Fibroblast of mammary gland (primary cell): ENCODE measurements at regions not wholly inside any gene's neighbourhood (a gene's known extent, or its start where the extent isn't known, plus 50 kb on each side); places are given as distances from the start of the nearest gene placed in this dataset.

ENCODE experiments used
- DNase-seq: peaks from one replicate; pipeline ENCODE4 v3.0.0-alpha.2; 2010; ENCODE audit warnings: low read depth
- H3K4me3 ChIP-seq: 2 replicates; pipeline ENCODE4 v1.5.1; 2011; ENCODE audit warnings: low read depth, mild to moderate bottlenecking, low read length, moderate library complexity; ENCODE audit not compliant: control insufficient read depth
- TF ChIP-seq, protein P1 (sequence below): conservative IDR thresholded peaks from 2 replicates; pipeline ENCODE4 v1.5.1; 2011; ENCODE audit warnings: low read depth, low read length, inconsistent platforms; ENCODE audit not compliant: control insufficient read depth, insufficient read depth

DNA sequence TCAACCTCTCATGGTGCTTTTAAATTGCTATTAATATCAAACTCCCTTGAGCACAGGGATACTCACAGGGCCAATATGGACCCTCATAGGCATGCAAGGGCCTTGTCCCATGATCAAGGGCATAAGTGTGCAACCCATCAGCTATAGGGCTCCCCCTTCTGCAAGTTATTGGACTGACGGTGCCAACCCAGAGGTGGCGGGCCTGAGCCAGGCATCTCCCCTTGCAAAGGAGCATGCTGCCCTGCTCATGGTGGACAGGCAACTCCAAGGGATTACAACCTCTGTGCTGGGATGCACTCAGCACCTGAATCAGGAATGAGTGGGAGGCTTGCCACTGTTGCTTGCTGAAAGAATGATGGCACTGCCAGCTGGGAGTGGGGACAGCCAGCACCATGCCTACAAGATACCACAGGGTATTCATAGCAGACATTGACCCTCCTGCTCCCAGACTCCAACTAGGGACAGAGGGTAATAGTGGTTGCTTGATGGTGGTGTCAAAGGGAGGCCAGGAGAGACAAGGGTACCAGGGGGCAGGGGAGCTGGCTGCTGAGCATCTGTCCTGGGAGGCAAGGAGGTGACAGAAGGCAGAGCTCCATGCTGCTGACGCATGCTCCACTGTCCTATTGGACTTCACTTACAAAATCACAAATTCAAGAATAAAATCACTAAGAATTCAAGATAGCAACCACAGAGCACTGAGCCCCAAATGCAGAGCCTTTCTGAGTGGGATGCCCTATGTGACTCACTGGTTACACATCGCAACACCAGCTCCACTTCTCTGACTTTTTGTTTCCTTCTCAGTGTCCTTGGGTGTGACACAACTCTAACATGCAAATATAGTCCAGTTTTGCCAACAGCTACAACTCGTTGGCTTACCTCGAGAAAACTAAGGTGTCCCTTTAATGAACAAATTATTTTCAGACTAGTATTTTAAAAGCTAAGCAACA lies 157.1 kb upstream of the CCDC150 start:
- TF ChIP-seq, protein P1, sequence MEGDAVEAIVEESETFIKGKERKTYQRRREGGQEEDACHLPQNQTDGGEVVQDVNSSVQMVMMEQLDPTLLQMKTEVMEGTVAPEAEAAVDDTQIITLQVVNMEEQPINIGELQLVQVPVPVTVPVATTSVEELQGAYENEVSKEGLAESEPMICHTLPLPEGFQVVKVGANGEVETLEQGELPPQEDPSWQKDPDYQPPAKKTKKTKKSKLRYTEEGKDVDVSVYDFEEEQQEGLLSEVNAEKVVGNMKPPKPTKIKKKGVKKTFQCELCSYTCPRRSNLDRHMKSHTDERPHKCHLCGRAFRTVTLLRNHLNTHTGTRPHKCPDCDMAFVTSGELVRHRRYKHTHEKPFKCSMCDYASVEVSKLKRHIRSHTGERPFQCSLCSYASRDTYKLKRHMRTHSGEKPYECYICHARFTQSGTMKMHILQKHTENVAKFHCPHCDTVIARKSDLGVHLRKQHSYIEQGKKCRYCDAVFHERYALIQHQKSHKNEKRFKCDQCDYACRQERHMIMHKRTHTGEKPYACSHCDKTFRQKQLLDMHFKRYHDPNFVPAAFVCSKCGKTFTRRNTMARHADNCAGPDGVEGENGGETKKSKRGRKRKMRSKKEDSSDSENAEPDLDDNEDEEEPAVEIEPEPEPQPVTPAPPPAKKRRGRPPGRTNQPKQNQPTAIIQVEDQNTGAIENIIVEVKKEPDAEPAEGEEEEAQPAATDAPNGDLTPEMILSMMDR: no peak
- DNase-seq: peak; percentile 84
- no peak overlapping the region for H3K4me3 ChIP-seq

DNA sequence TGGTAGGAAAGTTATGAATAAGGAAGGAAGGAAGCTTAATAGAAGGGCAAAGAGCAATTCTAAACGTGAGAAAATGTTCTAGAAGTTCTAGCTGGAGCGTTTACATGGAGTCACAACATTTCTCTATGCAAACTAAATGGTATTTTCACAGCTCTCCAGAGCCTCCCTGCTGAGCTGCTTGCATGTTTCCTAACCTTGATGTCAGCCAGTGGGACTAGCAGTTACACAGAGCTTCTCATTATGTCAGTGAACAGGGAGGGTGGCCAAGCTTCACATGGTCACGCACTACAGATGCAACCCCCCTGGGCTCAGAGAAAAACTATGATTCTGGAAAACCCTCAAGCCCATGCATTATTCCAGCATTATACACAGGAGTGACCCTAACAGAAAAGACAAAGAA lies 153.4 kb upstream of the CCDC150 start:
- DNase-seq: peak; percentile 31
- TF ChIP-seq, protein P1: no peak

DNA sequence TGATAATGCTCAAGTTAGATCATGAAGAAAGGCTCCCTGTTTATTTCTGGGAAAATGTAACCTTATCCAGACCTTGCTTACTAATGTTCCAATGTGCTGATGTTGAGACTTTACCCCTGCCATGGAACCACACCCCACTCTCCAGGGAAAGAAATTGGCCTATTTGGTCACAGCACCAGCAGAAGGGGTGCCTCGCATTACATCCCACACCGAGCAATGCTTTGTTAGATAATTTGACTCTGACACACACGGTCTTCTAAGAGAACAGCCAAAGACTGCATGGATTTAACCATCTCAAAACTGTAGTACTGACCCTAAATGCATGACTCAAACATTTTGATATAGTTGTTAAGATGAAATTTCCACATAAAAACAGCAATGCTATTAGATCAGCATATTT lies 152.1 kb upstream of the CCDC150 start:
- TF ChIP-seq, protein P1: no peak
- peak; percentile 43 for DNase-seq
- H3K4me3 ChIP-seq: no peak overlapping the region

More for the DNA sequence above, 153.4 kb upstream of the CCDC150 start:
- no peak overlapping the region for H3K4me3 ChIP-seq

DNA sequence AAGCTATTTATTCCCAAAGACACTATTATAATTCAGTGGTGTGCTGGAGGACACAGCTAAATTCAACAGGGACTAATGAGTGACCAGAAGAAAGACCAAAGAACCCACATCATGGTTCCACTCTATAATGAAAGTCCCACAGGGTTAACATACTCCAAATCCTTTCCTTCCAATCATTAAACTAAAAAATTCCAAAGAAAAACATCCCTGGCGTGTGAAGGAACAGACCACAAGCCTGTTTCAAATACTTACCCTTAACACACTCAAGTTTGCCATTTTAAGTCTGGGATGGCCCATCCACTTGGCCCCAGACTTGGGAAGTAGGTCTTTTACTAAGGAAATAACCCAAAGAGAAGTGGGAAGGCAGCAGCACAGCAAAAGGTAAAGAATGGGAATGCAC lies 150.1 kb upstream of the CCDC150 start:
- H3K4me3 ChIP-seq: no peak overlapping the region
- DNase-seq: no peak
- TF ChIP-seq, protein P1: no peak

DNA sequence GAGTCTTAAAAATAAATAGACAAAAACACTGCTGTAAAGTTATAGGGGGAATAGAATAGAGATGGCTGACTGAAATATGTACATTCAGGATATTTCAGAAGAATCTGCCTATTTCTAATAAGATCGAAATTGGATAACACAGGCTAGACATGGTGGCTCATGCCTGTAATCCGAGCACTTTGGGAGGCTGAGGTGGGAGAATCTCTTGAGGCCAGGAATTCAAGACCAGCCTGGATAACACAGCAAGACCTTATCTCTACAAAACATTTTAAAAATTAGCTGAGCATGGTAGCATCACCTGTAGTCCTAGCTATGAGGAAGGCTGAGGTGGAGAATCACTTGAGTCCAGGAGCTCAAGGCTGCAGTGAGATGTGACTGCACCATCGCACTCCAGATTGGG lies 146.6 kb upstream of the CCDC150 start:
- H3K4me3 ChIP-seq: no peak overlapping the region
- TF ChIP-seq, protein P1: no peak
- DNase-seq: no peak

DNA sequence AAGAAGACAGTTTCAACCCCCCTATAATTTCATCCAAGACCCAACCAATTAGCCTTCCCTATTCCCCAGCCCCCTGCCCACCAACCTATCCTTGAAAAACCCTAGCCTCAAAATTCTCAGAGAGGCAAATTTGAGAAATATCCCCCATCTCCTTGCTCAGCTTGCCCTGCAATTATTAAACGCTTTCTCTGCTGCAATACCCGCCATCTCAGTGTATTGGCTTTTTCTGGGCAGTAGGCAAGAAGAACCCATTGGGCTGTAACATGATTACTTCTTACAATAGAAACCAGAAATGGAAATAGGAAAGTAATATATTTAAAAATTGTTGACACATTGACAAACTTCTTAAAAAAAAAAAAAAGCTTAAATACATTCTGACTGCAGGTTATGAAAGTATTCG lies 140.6 kb upstream of the CCDC150 start:
- DNase-seq: no peak
- TF ChIP-seq, protein P1: no peak
- H3K4me3 ChIP-seq: no peak overlapping the region
